ENCODE measurements at regions not wholly inside any gene's neighbourhood (a gene's known extent, or its start where the extent isn't known, plus 50 kb on each side); places are given as distances from the start of the nearest gene placed in this dataset.

DNA sequence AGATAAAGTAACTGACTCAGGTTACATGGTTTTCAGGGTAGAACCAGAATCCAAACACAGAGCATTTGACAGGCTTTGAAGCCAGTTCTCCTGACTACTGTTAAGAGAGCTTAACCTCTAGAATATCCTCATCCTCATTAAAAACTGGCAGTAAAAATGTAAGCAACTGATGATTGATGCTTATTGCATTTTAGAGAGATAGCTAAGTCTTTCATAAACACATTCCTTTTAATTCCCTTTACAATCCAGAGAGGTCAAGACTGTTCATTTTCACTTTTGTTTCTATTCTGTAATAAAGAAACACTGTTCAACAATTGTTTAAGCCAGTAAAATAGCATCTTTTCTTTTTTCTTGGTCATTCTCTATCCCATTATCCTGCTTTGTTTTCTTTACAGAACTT lies 53.9 kb upstream of the RAB27B start:
- TF ChIP-seq, protein P1, sequence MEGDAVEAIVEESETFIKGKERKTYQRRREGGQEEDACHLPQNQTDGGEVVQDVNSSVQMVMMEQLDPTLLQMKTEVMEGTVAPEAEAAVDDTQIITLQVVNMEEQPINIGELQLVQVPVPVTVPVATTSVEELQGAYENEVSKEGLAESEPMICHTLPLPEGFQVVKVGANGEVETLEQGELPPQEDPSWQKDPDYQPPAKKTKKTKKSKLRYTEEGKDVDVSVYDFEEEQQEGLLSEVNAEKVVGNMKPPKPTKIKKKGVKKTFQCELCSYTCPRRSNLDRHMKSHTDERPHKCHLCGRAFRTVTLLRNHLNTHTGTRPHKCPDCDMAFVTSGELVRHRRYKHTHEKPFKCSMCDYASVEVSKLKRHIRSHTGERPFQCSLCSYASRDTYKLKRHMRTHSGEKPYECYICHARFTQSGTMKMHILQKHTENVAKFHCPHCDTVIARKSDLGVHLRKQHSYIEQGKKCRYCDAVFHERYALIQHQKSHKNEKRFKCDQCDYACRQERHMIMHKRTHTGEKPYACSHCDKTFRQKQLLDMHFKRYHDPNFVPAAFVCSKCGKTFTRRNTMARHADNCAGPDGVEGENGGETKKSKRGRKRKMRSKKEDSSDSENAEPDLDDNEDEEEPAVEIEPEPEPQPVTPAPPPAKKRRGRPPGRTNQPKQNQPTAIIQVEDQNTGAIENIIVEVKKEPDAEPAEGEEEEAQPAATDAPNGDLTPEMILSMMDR (IDR thresholded peaks at IDR 0.05), result no peak
- no peaks in the 10 kb centered on the region for H3K9me3 Mint-ChIP-seq
- no peak overlapping the region for H3K27ac Mint-ChIP-seq
- peaks cover 9% of the 10 kb centered on the region for H3K27me3 Mint-ChIP-seq (ENCODE audit: low read depth, poor library complexity)
- H3K4me3 Mint-ChIP-seq, result no peak overlapping the region
- no peak for DNase-seq
- no peaks in the 10 kb centered on the region for H3K36me3 Mint-ChIP-seq (ENCODE audit: low read depth)
- peaks cover 6% of the 10 kb centered on the region for H3K4me1 Mint-ChIP-seq

DNA sequence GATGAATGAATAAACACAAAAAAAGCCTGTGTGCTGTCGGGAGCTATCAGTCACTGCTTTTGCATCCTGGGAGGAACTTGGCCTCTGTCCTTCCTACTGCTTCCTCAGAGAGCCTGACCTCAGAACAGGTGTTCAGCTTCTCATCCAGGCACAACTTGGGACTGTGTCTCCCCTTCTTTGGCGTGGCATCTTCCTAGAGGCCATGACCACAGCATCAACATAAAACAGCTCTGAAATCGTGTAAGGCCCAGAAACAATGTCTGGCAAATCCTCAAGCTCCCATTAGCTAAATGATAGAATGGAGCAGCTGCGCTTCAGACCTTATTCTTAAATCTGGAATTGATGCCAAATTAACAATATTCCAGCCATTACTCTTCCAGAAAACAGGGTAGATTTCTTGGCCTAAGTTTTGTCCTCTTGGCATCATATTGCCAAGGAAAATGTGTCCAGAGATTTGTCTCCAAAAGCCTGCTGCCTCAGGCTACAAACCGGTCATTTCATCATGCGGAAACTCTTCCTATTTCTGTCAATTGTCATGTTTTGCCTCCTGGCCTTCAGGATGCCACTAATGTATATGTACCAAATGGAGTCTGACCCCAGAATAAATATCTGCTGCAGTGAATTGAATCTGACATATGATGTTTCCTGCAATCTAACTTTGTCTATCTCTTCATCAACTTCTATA lies 53.2 kb upstream of the RAB27B start:
- no peak overlapping the region for H3K27ac Mint-ChIP-seq
- DNase-seq, result no peak
- TF ChIP-seq, protein P1 (IDR thresholded peaks at IDR 0.05), result no peak

DNA sequence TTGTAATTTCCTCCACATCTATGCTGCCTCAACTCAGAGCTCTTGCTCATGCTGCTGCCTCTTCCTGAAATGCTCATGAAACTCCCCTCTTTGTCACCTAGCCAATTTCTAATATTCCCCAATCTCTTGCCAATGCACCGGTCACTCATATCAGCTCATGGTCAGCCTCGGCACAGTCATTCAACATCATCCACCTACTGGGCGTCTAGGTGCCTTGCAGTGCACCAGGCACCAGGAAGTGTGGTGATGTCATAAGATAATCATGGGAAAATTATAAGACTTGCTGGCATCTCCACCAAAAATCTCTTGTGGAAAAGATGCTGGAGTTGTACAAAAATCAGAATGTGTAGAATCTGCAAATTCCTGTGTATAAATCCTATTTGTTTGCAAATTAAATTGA lies 52.6 kb upstream of the RAB27B start:
- Mint-ChIP-seq H3K27ac (no peak overlapping the region), H3K4me1 (peaks cover 6% of the 10 kb centered on the region)

More for the DNA sequence above, 53.2 kb upstream of the RAB27B start:
- H3K27me3 Mint-ChIP-seq (ENCODE audit: low read depth, poor library complexity), result peaks cover 9% of the 10 kb centered on the region
- H3K4me3 Mint-ChIP-seq, result no peak overlapping the region
- H3K4me1 Mint-ChIP-seq, result peaks cover 6% of the 10 kb centered on the region
- H3K36me3 Mint-ChIP-seq (ENCODE audit: low read depth), result no peaks in the 10 kb centered on the region
- H3K9me3 Mint-ChIP-seq, result no peaks in the 10 kb centered on the region

DNA sequence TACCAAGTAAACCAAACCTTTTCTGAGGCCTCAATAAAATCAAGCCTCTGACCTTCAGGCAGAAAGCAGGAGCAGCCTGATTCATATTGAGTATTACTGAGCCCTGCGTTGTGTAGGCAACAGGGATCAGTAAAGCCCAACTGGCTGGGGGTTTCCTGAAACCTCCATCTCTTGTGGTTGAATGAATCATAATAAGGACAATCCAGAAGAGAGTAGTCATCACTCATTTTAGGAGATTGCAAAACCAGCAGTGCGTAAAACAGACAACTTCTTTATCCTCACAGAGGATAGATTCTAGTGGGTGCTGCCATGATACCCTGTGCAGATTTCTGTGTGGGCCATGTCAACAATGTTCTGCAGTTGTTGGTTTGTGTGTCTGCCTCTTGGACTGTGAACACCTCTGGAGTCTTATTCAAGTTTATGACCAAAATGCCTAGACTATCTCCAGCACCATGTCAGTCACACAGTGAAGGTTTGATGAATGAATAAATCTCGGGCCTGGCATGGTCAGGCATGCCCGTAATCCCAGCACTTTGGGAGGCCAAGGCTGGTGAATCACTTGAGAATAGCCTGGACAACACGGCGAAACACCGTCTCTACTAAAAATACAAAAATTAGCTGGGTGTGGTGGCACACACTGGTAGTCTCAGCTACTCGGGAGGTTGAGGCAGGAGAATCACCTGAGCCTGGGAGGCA lies 51.8 kb upstream of the RAB27B start:
- Mint-ChIP-seq H3K4me1 (peaks cover 6% of the 10 kb centered on the region), H3K9me3 (no peaks in the 10 kb centered on the region), H3K4me3 (no peak overlapping the region), H3K27ac (no peak overlapping the region), H3K36me3 (ENCODE audit: low read depth) (no peaks in the 10 kb centered on the region), H3K27me3 (ENCODE audit: low read depth, poor library complexity) (peaks cover 14% of the 10 kb centered on the region)
- no peak for DNase-seq
- TF ChIP-seq, protein P1 (IDR thresholded peaks at IDR 0.05), result no peak

More for the DNA sequence above, 52.6 kb upstream of the RAB27B start:
- Mint-ChIP-seq H3K9me3 (no peaks in the 10 kb centered on the region), H3K27me3 (ENCODE audit: low read depth, poor library complexity) (peaks cover 9% of the 10 kb centered on the region), H3K4me3 (no peak overlapping the region), H3K36me3 (ENCODE audit: low read depth) (no peaks in the 10 kb centered on the region)
- TF ChIP-seq, protein P1 (IDR thresholded peaks at IDR 0.05), result no peak
- no peak for DNase-seq

DNA sequence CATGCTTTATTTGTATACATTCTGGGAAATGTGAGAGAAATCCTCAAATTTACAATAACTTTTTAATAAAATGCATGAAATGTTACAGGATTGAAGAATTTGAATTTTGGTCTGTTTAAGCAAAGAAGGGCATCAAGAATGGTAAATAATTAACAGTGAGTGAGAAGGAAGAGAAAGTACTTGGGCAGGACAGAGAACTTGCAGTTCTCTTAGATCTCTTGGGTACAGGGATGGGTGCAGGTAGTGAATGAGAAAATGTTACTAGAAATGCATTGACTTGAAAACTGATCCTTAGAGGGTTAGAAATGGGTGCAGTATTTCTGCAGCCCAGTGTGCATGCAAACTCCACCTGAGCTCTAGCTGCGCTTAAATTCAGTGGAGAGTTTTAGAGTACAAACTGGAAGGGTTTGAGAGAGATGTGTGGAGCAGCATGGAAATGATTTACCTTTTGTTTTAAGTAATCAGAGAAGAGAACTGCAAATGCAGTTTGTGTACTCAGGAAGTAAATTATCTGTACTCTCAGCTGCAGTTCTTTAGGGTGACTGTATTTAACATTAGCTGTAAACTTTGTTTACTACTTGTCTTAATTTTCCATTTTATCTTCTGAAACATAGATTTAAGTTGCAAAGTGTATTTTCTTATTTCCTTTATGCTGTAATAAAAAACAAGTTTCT lies 51.0 kb upstream of the RAB27B start:
- Mint-ChIP-seq H3K9me3 (no peaks in the 10 kb centered on the region), H3K4me1 (peaks cover 6% of the 10 kb centered on the region), H3K27me3 (ENCODE audit: low read depth, poor library complexity) (peaks cover 15% of the 10 kb centered on the region), H3K36me3 (ENCODE audit: low read depth) (no peaks in the 10 kb centered on the region), H3K27ac (no peak overlapping the region), H3K4me3 (no peak overlapping the region)
- TF ChIP-seq, protein P1 (IDR thresholded peaks at IDR 0.05), result no peak
- no peak for DNase-seq

Measured in nephron progenitor cell (in vitro differentiated cells).